Activated CD4-positive, alpha-beta T cell treated with anti-CD3 and anti-CD28 coated beads, Interleukin-2, amount 10 ng/mL, durations not matched to agents 7 days and 5 days (primary cell): ENCODE measurements at regions not wholly inside any gene's neighbourhood (a gene's known extent, or its start where the extent isn't known, plus 50 kb on each side); places are given as distances from the start of the nearest gene placed in this dataset.

ENCODE experiments used
- CTCF ChIA-PET: fragments of 350-600 bp; sonication (Branson Sonifier 250); formaldehyde crosslinking; loops from one replicate; lab custom pipeline; 2021; ENCODE audit warnings: antibody characterized with exemption; lab: Charles Lee
- POLR2A ChIA-PET: fragments of 350-600 bp; sonication (Branson Sonifier 250); formaldehyde crosslinking; loops from one replicate; lab custom pipeline; 2021; ENCODE audit warnings: antibody characterized with exemption; lab: Charles Lee
- DNase-seq: peaks from one replicate; pipeline ENCODE4 v3.0.0-alpha.2; 2020
- H3K27ac Mint-ChIP-seq: one replicate; pipeline ENCODE4 v1.8.0; 2021; ENCODE audit warnings: mild to moderate bottlenecking, moderate library complexity, mixed read lengths
- H3K27me3 Mint-ChIP-seq: one replicate; pipeline ENCODE4 v1.8.0; 2021; ENCODE audit warnings: mixed read lengths
- H3K36me3 Mint-ChIP-seq: one replicate; pipeline ENCODE4 v1.8.0; 2021; ENCODE audit warnings: low read depth, mixed read lengths
- H3K4me1 Mint-ChIP-seq: one replicate; pipeline ENCODE4 v1.8.0; 2021; ENCODE audit warnings: mixed read lengths
- H3K4me3 Mint-ChIP-seq: one replicate; pipeline ENCODE4 v1.8.0; 2021; ENCODE audit warnings: mild to moderate bottlenecking, moderate library complexity, mixed read lengths
- H3K9me3 Mint-ChIP-seq: one replicate; pipeline ENCODE4 v1.8.0; 2021; ENCODE audit warnings: mixed read lengths

GRCh38 chr6:41996997-41997396 is 53.3 kb upstream of the TAF8 start:
- Mint-ChIP-seq H3K4me1 (peaks cover 28% of the 10 kb centered on the region), H3K27me3 (no peaks in the 10 kb centered on the region), H3K4me3 (no peak overlapping the region), H3K9me3 (no peaks in the 10 kb centered on the region), H3K27ac (no peak overlapping the region), H3K36me3 (peaks cover 45% of the 10 kb centered on the region)
- ChIA-PET POLR2A (no interaction called here), CTCF (interaction anchor here (1.5 kb wide), 3 partner anchors 11 to 59 kb away, joined by 3 to 4 read pairs (median 4); no protein-coding TSS in a partner anchor)
- DNase-seq: no peak

GRCh38 chr6:41997456-41997855 is 52.9 kb upstream of the TAF8 start:
- Mint-ChIP-seq H3K36me3 (peaks cover 45% of the 10 kb centered on the region), H3K4me1 (peaks cover 28% of the 10 kb centered on the region), H3K27me3 (no peaks in the 10 kb centered on the region), H3K9me3 (no peaks in the 10 kb centered on the region), H3K4me3 (no peak overlapping the region), H3K27ac (no peak overlapping the region)
- no peak for DNase-seq
- CTCF ChIA-PET: interaction anchor here (0.6 to 1.5 kb wide), 4 partner anchors 10 to 59 kb away, joined by 3 to 4 read pairs (median 4); no protein-coding TSS in a partner anchor
- POLR2A ChIA-PET: no interaction called here
